Vagina (tissue), 2 donors: ENCODE measurements at regions not wholly inside any gene's neighbourhood (a gene's known extent, or its start where the extent isn't known, plus 50 kb on each side); places are given as distances from the start of the nearest gene placed in this dataset.

Experiments used
- CTCF ChIP-seq, 3 experiments: fragments of 450-650 bp in 2 of 3; fragments of 200-600 bp in 1 of 3; sonication (generic) in 1 of 3; IDR thresholded peaks; one replicate each; pipeline ENCODE4 v1.5.1; 2017 to 2019; ENCODE audit warnings: antibody characterized with exemption in 3 of 3, mild to moderate bottlenecking in 2 of 3, moderate library complexity in 2 of 3
- POLR2A ChIP-seq, 2 donors: fragments of 450-650 bp; IDR thresholded peaks; one replicate each; pipeline ENCODE4 v1.6.1; 2017; ENCODE audit warnings: antibody characterized with exemption in 2 of 2, mild to moderate bottlenecking in 2 of 2, moderate library complexity in 2 of 2
- POLR2AphosphoS5 ChIP-seq, 2 donors: sonication (generic); formaldehyde crosslinking; IDR thresholded peaks; one replicate each; pipeline ENCODE4 v1.9.0; 2017; ENCODE audit warnings: antibody characterized with exemption in 2 of 2, mild to moderate bottlenecking in 2 of 2, low read depth in 1 of 2; ENCODE audit not compliant: insufficient read depth in 1 of 2

- TF ChIP-seq CTCF (IDR thresholded peaks at IDR 0.05) (no peak), POLR2A (IDR thresholded peaks at IDR 0.05) (no peak), POLR2AphosphoS5 (IDR thresholded peaks at IDR 0.05; ENCODE audit: insufficient read depth in 1 of 2, low read depth in 1 of 2) (no peak)
Measured at GRCh38 chr12:107164392-107164791, 71.0 kb upstream of the CRY1 start.
